WTC11 (cell line): ENCODE measurements at regions not wholly inside any gene's neighbourhood (a gene's known extent, or its start where the extent isn't known, plus 50 kb on each side); places are given as distances from the start of the nearest gene placed in this dataset.

Experiments used
- ATAC-seq: fragments of 200-7000 bp; cut with Tn5 transposase; 2 replicates; pipeline ENCODE4 v1.10.0; 2021; ENCODE audit warnings: mild to moderate bottlenecking, moderate library complexity
- CTCF ChIA-PET: fragments of 300-600 bp; sonication (Branson Sonifier 250); formaldehyde crosslinking; loops from one replicate; lab custom pipeline; 2021; ENCODE audit warnings: antibody characterized with exemption; lab: Charles Lee
- POLR2A ChIA-PET: fragments of 350-600 bp; sonication (Branson Sonifier 250); formaldehyde crosslinking; loops from one replicate; lab custom pipeline; 2021; ENCODE audit warnings: antibody characterized with exemption; lab: Charles Lee
- DNase-seq: peaks from one replicate; pipeline ENCODE4 v3.0.0; 2021; ENCODE audit warnings: low spot score
- H3K27ac Mint-ChIP-seq: 2 replicates; pipeline ENCODE4 v1.8.0; 2021; ENCODE audit warnings: mixed read lengths
- H3K27me3 Mint-ChIP-seq: 2 replicates; pipeline ENCODE4 v1.8.0; 2021; ENCODE audit warnings: low read depth, mild to moderate bottlenecking, moderate library complexity, mixed read lengths
- H3K36me3 Mint-ChIP-seq: 2 replicates; pipeline ENCODE4 v1.8.0; 2021; ENCODE audit warnings: mixed read lengths
- H3K4me1 Mint-ChIP-seq: 2 replicates; pipeline ENCODE4 v1.8.0; 2022; ENCODE audit warnings: mixed read lengths
- H3K4me3 Mint-ChIP-seq: 2 replicates; pipeline ENCODE4 v1.8.0; 2021; ENCODE audit warnings: mild to moderate bottlenecking, moderate library complexity, mixed read lengths
- H3K9me3 Mint-ChIP-seq: 2 replicates; pipeline ENCODE4 v1.8.0; 2021; ENCODE audit warnings: mixed read lengths
- ARID4B ChIP-seq: sonication (generic); formaldehyde crosslinking; IDR thresholded peaks from 2 replicates; pipeline ENCODE4 v1.8.0; 2023; ENCODE audit warnings: missing genetic modification reagents, mild to moderate bottlenecking, borderline replicate concordance
- ATF1 ChIP-seq: sonication (generic); formaldehyde crosslinking; IDR thresholded peaks from 2 replicates; pipeline ENCODE4 v1.8.1; 2023; ENCODE audit warnings: mild to moderate bottlenecking, moderate library complexity, missing genetic modification reagents
- CBFB ChIP-seq: sonication (generic); formaldehyde crosslinking; IDR thresholded peaks from 2 replicates; pipeline ENCODE4 v1.8.1; 2022; ENCODE audit warnings: mild to moderate bottlenecking, low read depth, missing genetic modification reagents
- CTCF ChIP-seq: fragments of 200-600 bp; IDR thresholded peaks from 2 replicates; pipeline ENCODE4 v1.8.0; 2022; ENCODE audit warnings: antibody characterized with exemption
- E2F5 ChIP-seq: sonication (generic); formaldehyde crosslinking; IDR thresholded peaks from 2 replicates; pipeline ENCODE4 v1.8.1; 2022; ENCODE audit warnings: mild to moderate bottlenecking, moderate library complexity, missing genetic modification reagents
- ESRRA ChIP-seq: sonication (generic); formaldehyde crosslinking; IDR thresholded peaks from 2 replicates; pipeline ENCODE4 v1.8.1; 2022; ENCODE audit warnings: mild to moderate bottlenecking, missing genetic modification reagents, borderline replicate concordance
- FOXP4 ChIP-seq: sonication (generic); formaldehyde crosslinking; IDR thresholded peaks from 2 replicates; pipeline ENCODE4 v1.8.0; 2022; ENCODE audit warnings: mild to moderate bottlenecking, missing genetic modification reagents
- JAZF1 ChIP-seq: fragments of 250-450 bp; sonication (Bioruptor Pico); IDR thresholded peaks from 2 replicates; pipeline ENCODE4 v1.9.0; 2021; ENCODE audit warnings: moderate library complexity, mild to moderate bottlenecking, inconsistent platforms
- MLX ChIP-seq: sonication (generic); formaldehyde crosslinking; IDR thresholded peaks from 2 replicates; pipeline ENCODE4 v1.8.1; 2023; ENCODE audit warnings: mild to moderate bottlenecking, missing genetic modification reagents, moderate library complexity
- MYBL2 ChIP-seq: sonication (generic); formaldehyde crosslinking; IDR thresholded peaks from 2 replicates; pipeline ENCODE4 v1.8.1; 2023; ENCODE audit warnings: mild to moderate bottlenecking, moderate library complexity, missing genetic modification reagents
- NFE2L1 ChIP-seq: sonication (generic); formaldehyde crosslinking; IDR thresholded peaks from 2 replicates; pipeline ENCODE4 v1.8.1; 2023; ENCODE audit warnings: missing genetic modification reagents
- SP1 ChIP-seq: sonication (generic); formaldehyde crosslinking; conservative IDR thresholded peaks from 2 replicates; pipeline ENCODE4 v1.8.1; 2022; ENCODE audit warnings: missing genetic modification reagents
- TCF7 ChIP-seq: sonication (generic); formaldehyde crosslinking; IDR thresholded peaks from 2 replicates; pipeline ENCODE4 v1.8.0; 2022; ENCODE audit warnings: mild to moderate bottlenecking, low read depth, missing genetic modification reagents, moderate library complexity
- ZNF219 ChIP-seq: sonication (generic); formaldehyde crosslinking; IDR thresholded peaks from 2 replicates; pipeline ENCODE4 v1.8.0; 2023; ENCODE audit warnings: missing genetic modification reagents, mild to moderate bottlenecking, borderline replicate concordance
- ZNF232 ChIP-seq: sonication (generic); formaldehyde crosslinking; IDR thresholded peaks from 2 replicates; pipeline ENCODE4 v1.8.0; 2022; ENCODE audit warnings: mild to moderate bottlenecking, missing genetic modification reagents
- ZNF512 ChIP-seq: sonication (generic); formaldehyde crosslinking; IDR thresholded peaks from 2 replicates; pipeline ENCODE4 v1.8.1; 2022; ENCODE audit warnings: missing genetic modification reagents, borderline replicate concordance
- ZNF532 ChIP-seq: fragments of 250-450 bp; sonication (Bioruptor Pico); IDR thresholded peaks from 2 replicates; pipeline ENCODE4 v1.9.0; 2021; ENCODE audit warnings: mild to moderate bottlenecking, borderline replicate concordance
- ZNF671 ChIP-seq: fragments of 250-450 bp; sonication (Bioruptor Pico); IDR thresholded peaks from 2 replicates; pipeline ENCODE4 v1.8.0; 2021; ENCODE audit warnings: mild to moderate bottlenecking

GRCh38 chr17:34703533-34703932, 124.2 kb downstream of the TMEM132E start (continued):
- TF ChIP-seq ZNF532 (no peak), MLX (CRISPR knock-in tag) (no peak), NFE2L1 (CRISPR knock-in tag) (peak; percentile 71), CBFB (CRISPR knock-in tag) (no peak), ZNF232 (CRISPR knock-in tag) (peak; percentile 85; the same call in 1 of the 2 replicates), TCF7 (CRISPR knock-in tag) (no peak), ZNF219 (CRISPR knock-in tag) (no peak; the same call in 1 of the 2 replicates), E2F5 (CRISPR knock-in tag) (no peak)
- TF ChIP-seq, all 79 proteins: peak for 16

- Mint-ChIP-seq H3K36me3 (no peaks in the 10 kb centered on the region), H3K27me3 (peaks cover 9% of the 10 kb centered on the region), H3K4me3 (no peak overlapping the region), H3K4me1 (no peaks in the 10 kb centered on the region), H3K27ac (no peak overlapping the region), H3K9me3 (no peaks in the 10 kb centered on the region)
- ATAC-seq = no peak
- POLR2A ChIA-PET = no interaction called here
- no peak for DNase-seq
- TF ChIP-seq JAZF1 (no peak), SP1 (no peak), ZNF671 (CRISPR knock-in tag) (no peak), CTCF (no peak), ESRRA (CRISPR knock-in tag) (no peak), MYBL2 (CRISPR knock-in tag) (no peak), CBFB (CRISPR knock-in tag) (no peak), ATF1 (CRISPR knock-in tag) (no peak)
- CTCF ChIA-PET = interaction anchor here (0.6 to 1.2 kb wide), 2 partner anchors 49 to 157 kb away, joined by 3 to 4 read pairs; no protein-coding TSS in a partner anchor
These were observed 119.8 kb downstream of the TMEM132E start for GRCh38 chr17:34699181-34699580.

GRCh38 chr17:34692920-34693319, 113.5 kb downstream of the TMEM132E start:
- POLR2A ChIA-PET = no interaction called here
- CTCF ChIA-PET = no interaction called here
- Mint-ChIP-seq H3K9me3 (peaks cover 7% of the 10 kb centered on the region), H3K4me3 (no peak overlapping the region), H3K27me3 (peaks cover 22% of the 10 kb centered on the region), H3K27ac (no peak overlapping the region), H3K36me3 (no peaks in the 10 kb centered on the region), H3K4me1 (no peaks in the 10 kb centered on the region)
- no peak for ATAC-seq
- DNase-seq = no peak
- no peak for TF ChIP-seq ZNF512 (CRISPR knock-in tag)
- no peak for TF ChIP-seq ZNF671 (CRISPR knock-in tag)
- no peak for TF ChIP-seq ARID4B (CRISPR knock-in tag)
- TF ChIP-seq FOXP4 = no peak
